Activated T-cell treated with anti-CD3 and anti-CD28 coated beads for 4 hours (primary cell): ENCODE measurements at regions not wholly inside any gene's neighbourhood (a gene's known extent, or its start where the extent isn't known, plus 50 kb on each side); places are given as distances from the start of the nearest gene placed in this dataset.

Source experiments
- DNase-seq: peaks from one replicate; pipeline ENCODE4 v3.0.0-alpha.2; 2020

DNA sequence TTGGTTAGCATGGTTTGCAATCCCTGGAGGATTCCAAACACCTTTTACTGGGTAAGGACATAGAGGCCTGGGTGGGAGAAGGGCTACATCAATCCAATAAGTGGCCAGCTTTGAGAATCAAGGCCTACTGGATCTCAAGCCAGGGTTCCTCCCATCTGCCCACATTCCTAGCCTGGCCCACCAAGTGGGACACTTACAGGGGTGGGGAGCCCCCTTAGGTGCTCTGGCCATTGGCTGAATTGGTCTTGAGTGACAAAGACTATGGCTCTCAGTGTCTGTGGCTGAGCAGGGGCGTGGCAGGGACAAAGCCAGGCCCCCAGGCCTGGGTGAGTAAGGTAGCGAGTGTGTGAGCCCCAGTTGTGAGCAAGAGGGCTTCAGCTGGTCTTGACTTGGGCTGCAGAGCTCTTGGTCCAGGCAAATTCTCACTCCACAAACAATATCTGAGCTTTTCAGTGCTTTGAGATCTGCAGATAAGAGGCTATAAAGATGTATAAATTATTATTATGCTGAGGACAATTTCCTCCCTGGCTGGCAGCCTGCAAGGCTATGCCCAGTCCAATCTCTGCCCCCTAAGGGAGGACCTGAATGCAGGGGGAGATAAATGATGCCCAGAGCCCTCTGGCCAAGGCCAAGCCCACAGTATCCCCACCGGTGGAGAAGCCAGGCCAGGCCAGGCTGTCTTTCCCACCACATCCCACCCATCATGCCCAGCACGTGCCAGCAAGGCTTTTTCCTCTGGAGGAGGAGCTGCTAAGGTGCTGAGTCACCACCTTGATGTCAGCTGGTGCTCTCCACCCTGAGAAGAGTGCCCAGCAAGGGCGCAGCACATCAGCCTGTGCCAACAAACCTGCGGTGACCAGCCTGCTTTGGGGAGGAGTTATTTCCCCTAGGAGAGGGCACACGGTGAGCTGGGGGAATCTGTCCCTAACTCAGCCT is 80.7 kb upstream of the DUSP5 start:
- no peak for DNase-seq

DNA sequence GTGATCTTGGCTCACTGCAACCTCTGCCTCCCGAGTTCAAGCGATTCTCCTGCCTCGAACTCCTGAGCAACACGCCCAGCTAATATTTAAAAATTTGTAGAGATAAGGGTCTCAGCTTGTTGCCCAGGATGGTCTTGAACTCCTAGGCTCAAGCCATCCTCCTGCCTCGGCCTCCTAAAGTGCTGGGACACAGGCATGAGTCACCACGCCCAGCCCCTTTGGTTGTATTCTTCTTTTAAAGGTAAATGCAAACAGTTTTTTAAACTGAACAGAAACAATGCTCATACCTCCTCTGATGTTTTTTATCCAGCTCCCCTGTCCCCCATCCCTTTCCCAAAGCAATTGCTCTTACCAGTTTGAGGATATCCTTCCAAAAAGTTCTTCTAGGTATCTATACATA is 79.5 kb upstream of the DUSP5 start:
- no peak for DNase-seq

DNA sequence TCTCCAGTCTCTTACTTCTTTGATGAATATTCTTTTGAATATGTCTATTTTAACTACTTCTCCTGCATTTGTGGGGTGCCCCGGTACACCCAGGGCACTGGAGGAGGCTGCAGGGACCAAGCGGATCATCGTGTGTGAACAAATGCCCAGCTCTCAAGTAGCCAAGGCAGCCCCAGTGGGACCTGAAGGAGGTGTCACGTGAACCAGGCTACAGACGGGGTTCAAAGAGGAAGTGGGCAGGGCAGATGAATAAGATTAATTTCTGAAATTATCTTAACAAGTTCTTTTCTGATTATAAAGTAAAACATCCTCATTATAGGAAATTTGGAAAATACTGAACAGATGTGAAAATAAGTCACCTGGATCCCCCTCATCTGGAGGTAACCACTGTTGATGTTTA is 78.4 kb upstream of the DUSP5 start:
- no peak for DNase-seq

GRCh38 chr10:110420401-110421193 is 77.1 kb upstream of the DUSP5 start:
- no peak for DNase-seq

DNA sequence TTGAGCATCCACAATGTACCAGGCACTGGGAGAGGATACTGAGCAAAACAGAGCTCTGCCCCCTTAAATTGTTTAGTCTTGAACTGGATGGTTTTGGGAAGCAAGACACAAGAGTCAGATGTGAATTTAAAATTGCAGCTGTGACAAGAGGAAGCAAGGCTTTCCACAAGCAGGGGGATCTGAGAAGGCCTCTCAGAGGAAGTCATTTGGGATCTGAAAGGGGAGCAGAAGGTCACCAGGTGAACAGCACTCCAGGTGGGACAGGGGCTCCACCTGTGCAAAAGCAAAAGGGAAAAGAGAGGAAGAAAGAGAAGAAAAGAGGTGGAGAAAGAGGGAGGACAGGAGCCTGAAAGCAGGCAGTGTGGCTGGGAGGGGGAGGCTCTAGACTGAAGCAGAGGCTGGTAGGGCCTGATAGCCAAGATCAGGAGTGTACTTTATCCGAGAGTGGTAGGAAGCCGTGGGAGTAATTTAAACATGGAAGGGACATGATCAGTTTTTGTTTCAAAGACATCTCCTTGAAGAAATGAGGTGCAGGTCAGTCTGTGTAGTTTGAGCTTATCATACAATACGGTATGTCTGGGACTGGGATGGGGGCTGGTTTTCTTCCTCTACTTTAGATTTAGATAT is 76.1 kb upstream of the DUSP5 start:
- DNase-seq, result no peak

- DNase-seq, result no peak
Observed at GRCh38 chr10:110422548-110422947, 75.2 kb upstream of the DUSP5 start.

- no peak for DNase-seq
Observed at GRCh38 chr10:110423650-110424049, 74.1 kb upstream of the DUSP5 start.

GRCh38 chr10:110425684-110426293 is 71.9 kb upstream of the DUSP5 start:
- DNase-seq, result peak; percentile 19

DNA sequence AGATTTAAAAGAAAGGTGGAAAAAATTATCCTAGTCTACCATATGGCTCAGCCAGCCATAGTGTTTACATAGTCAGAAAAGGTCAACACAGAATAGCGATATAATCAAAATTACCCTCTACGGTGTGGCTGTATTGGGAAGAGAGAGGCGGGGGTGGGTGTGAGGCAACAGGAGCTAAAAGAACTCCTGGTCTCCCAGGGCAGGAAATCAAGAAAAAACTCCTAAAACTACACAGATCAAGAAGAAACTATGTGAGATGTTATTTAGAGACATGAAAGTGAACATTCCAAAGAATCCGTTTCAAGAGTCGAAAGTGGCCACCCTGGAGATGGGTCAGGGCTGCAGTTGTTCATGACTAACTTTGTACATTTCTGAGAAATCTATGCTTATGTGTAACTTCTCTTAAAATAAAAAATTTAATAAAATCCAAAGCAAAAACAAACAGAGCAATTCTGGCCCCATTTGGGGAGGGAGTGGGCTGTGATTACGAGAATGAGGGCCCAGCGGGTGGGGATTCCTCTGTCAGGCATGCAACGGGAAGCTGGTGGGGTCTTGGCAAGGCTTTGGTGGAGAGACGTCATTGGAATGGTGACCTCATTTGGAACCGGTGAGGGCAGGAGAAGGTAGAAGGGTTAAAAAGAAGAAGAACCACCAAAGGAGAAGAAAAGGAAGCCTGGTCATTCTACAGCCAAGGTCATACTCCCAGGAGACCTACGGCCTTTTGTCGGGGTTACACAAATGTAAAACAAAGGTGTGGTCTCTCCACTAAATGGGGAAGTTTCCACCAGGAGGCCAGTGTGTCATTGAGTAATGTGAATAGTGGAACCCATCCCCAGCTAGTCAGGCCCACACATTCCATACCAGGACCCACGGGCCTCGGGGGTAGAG is 71.2 kb upstream of the DUSP5 start:
- DNase-seq, result no peak

- DNase-seq, result no peak
Observed at GRCh38 chr10:110429301-110429700, 68.4 kb upstream of the DUSP5 start.

DNA sequence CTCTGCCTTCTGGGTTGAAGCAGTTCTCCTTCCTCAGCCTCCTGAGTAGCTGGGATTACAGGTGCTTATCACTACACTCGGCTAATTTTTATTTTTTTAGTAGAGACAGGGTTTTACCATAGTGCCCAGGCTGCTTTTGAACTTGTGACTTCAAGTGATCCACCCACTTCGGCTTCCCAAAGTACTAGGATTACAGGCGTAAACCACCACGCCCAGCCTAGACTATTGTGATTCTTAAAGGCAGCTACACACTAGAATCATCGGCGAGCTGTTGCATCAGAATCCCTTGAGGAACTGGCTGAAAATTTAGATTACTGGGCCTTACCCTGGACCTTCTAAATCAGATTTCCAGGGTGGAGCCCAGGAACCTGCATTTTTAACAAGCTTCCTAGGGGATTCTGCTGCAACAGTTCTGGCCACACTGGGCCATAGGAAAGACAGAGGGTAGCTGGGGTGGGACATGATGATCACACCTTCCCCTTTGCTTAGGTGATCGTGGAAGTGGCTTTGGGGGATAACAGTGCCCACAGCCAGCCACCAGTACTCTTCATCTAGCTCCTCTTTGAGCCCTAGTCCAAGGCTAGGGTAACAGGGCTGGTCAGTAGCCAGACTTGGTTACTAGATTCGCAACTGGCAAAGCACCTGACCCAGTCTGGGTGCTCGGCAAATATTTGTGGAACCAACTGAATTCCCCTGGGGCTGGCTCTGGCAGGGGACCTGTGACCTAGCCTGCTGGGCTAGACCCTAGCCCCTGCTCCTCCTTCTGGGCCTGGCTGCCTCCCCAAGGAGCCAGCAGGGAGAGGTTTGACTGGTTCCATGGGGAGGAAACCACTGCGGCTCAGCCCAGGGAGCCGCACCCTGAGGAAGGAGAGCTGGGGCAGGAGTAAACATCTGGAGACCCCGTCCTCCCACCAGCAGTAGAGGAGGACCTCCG is 67.1 kb upstream of the DUSP5 start:
- DNase-seq, result no peak

GRCh38 chr10:110431659-110432058 is 66.0 kb upstream of the DUSP5 start:
- DNase-seq, result no peak

- DNase-seq, result no peak
Observed at GRCh38 chr10:110432084-110432483, 65.6 kb upstream of the DUSP5 start.

DNA sequence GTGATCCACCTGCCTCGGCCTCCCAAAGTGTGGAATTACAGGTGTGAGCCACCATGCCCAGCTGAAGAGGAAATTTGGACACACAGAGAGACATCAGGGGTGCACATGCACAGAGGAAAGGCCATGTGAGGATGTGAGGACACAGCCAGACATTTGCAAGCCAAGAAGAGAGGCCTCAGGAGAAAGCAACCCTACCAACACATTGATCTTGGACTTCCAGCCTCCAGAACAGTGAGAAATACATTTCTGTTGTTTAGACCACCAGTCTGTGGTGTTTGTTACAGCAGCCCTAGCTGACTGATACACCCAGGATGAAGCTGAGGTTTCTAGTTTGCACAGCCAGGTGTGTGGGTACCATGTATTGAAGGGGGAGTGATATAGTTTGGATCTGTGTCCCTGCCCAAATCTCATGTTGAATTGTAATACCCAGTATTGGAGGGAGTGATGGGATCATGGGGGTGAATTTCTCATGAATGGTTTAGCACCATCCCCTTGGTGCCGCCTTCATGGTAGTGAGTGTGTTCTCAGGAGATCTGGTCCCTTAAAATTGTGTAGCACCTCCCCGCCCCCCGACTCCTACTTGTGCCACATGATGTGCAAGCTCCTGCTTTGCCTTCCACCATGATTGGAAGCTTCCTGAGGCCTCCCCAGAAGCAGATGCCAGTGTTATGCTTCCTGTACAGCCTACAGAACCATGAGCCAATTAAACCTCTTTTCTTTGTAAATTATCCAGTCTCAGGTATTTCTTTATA is 64.7 kb upstream of the DUSP5 start:
- no peak for DNase-seq

GRCh38 chr10:110433740-110434139 is 64.0 kb upstream of the DUSP5 start:
- no peak for DNase-seq

DNA sequence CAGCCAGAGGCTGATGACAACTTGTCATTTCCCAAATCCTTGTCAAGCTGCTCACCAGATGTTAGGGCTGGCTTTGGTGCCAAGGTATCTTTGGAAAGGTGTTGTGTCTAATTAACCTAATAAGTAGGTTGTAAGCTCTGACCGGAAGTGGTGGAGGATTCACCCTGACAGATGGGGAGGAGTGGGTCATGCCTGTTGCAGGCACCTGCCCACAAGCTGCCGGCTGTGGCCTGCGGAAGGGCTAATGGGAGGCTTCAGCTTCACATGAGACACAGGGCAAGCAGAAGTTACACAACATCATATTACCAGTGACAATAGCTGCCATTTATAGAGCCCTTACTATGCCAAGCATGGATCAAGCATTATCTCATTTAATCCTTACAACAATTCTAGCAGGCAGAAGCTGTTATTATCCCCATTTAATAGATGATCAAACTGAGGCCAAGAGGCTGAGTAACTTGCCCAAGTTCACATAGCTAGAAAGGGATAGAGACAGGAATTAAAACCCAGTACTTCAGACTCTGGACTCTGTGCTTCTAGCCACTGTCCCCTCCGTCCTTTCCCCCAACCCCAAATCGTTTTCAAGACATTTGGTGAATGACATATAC is 63.1 kb upstream of the DUSP5 start:
- DNase-seq, result no peak

DNA sequence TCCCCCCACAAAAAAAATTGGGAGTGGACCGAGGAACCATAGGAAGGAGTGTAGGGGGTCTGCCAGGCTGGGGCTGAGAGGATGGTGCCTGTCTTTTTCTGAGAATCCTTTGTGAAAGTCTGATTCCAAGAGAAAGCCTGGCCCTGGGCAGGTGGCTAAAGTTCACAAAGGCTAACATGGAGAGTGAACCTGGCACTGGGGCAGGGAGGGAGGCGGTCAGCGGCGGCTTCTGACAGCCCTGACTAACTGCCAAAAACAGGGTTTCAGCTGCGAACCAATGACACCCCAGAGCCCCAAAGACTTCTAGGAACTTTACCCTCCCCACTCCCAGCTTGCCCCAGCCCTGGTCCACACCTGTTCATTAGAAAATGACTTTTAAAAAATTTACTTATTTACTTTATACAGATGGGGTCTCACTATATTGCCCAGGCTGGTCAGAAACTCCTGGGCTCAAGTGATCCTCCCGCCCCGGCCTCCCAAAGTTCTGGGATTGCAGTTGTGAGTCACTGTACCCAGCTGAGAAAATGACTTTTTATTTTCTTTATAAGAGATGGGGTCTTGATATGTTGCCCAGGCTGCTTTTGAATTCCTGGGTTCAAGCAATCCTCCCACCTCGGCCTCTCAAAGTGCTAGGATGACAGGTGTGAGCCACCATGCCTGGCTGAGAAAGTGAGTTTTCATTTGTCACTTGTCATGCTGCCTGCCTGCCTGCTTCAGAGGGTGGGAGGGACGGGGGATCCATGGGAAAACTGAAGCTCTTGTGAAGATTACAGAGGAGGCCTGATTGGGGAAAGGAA is 61.0 kb upstream of the DUSP5 start:
- DNase-seq, result no peak

DNA sequence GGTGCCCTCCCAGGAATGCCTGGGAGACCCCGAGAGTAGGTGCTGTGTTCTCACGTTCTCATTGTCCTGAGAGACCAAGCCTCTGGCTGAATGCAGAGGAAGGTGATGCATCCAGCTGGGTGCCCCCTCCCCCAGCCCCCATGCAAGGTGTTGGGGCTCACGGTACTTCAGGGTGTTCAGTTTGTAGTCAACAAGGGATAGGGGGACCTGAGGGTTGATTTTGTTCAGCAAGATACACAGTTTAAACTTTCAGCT is 60.4 kb upstream of the DUSP5 start:
- DNase-seq, result no peak

DNA sequence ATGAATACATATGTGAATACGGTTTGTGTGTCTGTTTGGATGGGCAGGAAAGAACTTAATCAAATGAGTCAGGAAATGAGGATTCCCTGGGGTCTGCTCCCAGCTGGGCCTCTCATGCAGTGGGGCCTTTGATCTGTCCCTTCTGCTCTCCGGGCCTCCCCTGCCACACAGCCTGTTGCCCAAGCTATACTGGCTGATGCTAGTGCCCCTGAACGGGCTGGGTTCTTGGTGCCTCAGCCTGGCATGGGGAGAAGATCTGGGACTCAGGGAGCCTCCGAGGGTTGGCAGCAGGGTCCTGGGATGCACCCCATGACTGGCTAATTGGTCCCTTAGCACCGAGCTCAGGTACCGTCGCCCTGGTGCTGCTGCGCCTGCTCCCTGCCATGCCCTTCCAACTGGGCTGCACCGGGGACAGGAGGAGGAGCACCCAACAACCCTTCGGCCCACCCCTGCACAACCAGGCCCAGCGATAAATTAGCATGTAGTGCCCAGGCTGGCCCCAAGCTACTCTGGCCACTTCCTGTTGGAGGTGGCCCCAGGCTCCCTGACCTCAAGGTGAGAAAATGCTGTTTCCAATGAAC is 59.9 kb upstream of the DUSP5 start:
- no peak for DNase-seq
